RCC 7860 (cell line): ENCODE measurements at regions not wholly inside any gene's neighbourhood (a gene's known extent, or its start where the extent isn't known, plus 50 kb on each side); places are given as distances from the start of the nearest gene placed in this dataset.
A peak's percentile ranks its signal among the peaks of the same experiment; 100 is the strongest.
"Not testable (repeated sequence)": the region's sequence is repeated elsewhere in the genome, so short reads cannot be mapped to it uniquely, and the experiment has no call there.

Source experiments
- DNase-seq: peaks from one replicate; pipeline ENCODE4 v3.0.0-alpha.2; 2015; ENCODE audit warnings: low spot score
- FAIRE-seq: peaks from 2 replicates; lab custom pipeline; 2012; peaks lifted over from hg19 to GRCh38; lab: Jason Lieb, UNC

DNA sequence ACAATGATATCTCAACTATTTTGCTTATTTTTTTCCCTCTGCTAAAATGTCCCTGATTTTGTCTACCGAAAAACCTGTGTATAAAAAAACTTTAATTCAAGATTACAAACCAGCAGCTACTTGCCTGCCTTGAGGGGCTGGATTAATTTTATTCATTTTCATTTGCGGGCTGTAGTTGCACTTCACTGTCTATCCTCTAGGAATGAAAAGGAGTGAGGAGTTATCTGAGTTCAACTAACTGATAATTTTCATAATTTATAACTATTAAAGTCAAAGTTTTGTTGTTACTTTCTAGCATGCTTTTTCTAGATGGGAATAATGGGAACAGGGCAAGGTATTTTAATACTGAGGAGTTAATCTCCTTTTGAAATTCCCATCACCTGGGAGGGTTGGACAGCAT, 50.3 kb upstream of the AGTPBP1 start:
- peak; percentile 12 for FAIRE-seq

GRCh38 chr9:85802978-85803695, 61.4 kb upstream of the AGTPBP1 start:
- DNase-seq, FAIRE-seq: not testable (repeated sequence)

More for the DNA sequence above, 50.3 kb upstream of the AGTPBP1 start:
- DNase-seq: not testable (repeated sequence)

DNA sequence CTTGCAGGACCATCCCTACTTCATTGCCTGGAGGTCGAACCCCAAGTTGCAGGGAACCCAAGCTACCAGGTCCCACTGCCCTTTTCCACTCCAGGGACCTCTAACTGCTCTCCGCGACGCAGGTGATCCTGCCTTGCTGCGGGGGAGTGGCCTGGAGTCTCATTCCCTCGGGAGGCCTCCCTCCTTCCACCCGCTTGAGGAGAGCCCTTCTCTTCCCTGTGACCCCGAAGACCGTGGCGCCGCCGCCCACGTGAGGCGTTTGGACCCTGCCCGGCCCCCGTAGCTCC, 63.0 kb upstream of the AGTPBP1 start:
- not testable (repeated sequence) for DNase-seq, FAIRE-seq

DNA sequence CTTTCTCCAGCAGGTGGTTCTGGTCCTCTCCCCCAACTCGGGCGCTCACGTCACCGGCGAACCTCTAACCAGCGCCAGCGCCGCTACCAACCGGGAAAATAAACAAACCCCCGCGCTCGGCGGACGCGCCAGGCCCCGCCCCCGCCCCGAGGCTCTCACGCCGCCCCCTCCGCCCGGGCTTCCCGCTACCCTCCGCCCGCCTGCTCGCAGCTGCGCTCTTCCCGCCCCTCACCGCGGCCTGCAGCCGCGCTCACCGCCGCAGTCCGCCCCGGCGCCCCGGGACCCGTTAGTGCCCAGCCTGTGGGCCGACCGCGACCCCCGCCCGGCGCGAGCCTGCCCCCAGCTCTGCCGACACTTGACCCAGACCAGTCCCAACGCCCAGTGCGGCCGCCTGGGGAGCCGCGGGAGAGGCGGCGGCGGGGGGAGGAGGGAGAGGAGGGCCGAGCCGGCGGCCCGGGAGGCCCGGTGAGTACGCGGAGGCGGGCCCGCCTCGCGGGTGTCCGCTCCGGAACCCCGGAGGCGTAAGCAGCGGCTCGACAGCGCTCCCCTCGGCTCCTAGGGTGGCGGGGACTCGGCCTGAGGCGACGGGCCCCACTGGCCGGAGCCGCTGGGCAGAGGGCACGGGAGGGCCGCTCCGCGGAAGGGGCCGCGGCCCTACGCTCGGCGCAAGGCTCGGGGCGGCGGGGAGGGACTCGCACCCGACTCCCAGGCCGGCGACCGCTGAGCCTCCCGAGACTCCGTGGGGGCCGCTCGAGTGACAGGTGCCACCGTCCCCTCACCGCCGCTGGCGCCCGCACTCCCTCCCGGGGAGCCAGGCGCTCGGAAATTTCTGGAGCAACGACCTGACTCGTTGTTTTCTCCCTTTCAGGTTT, 63.6 kb upstream of the AGTPBP1 start:
- peak; percentile 11 for DNase-seq
- not testable (repeated sequence) for FAIRE-seq

DNA sequence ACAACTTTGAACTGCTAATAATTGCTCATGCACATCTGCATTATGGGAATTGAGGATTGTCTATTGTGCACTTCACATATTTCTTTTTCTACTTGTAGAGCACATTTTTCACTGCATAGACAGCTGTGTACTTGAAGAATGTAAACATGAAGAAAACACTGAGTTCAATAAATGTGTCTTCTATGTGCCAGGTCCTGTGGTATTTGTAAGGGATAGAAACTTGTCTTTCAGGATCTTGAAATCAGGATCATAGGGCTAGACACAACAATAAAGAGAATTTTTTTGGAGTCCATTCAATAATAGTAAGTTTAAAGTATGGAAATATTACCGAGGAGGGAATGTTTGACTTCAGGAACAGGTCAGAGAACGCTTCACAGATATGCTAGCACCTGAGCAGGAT, 66.6 kb upstream of the AGTPBP1 start:
- FAIRE-seq, DNase-seq: not testable (repeated sequence)

- FAIRE-seq, DNase-seq: not testable (repeated sequence)
Measured at GRCh38 chr9:85813388-85813787, 71.6 kb upstream of the AGTPBP1 start.

GRCh38 chr9:85814800-85815199, 73.0 kb upstream of the AGTPBP1 start:
- not testable (repeated sequence) for FAIRE-seq, DNase-seq

GRCh38 chr9:85818971-85819370, 77.2 kb upstream of the AGTPBP1 start:
- peak; percentile 33 for DNase-seq

GRCh38 chr9:85820598-85820997, 78.8 kb upstream of the AGTPBP1 start:
- not testable (repeated sequence) for DNase-seq, FAIRE-seq

More at GRCh38 chr9:85818971-85819370, 77.2 kb upstream of the AGTPBP1 start:
- peak; percentile 94 for FAIRE-seq

DNA sequence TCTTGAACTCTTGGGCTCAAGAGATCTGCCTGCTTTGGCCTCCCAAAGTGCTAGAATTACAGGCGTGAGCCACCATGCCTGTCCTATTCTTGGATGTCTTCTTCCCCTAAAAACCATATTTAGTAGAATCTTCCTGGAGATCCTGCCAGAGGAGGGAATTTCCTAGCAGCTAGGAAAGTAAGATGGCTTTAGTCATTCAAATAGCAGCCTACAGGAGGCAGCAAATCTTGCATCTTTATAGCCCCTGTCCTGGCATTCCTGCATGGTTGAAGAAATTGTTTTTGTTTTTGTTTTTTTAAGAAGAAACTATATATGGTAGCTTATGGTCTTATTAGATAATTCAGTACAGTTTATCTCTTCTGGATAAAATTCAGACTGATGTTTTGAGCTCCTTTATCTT, 83.2 kb upstream of the AGTPBP1 start:
- FAIRE-seq, DNase-seq: not testable (repeated sequence)

DNA sequence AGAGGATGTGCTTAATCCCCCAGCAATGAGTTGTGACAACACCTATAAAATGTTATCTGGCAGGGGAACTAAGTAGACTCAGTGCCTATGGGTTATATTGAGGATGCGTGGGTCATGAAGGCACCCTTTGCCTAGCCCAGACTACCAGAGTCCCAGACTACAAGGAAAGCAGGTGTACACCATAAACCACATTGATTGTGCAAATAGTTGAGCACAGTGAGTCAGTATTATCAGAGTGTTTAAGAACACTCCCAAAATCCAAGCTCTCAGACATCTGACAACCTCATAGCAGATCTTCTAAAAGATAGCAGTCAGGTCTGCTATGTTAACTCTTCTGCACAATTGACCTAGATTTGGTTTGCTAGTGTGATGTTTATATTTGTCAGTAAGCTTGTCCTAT, 92.8 kb upstream of the AGTPBP1 start:
- not testable (repeated sequence) for DNase-seq, FAIRE-seq

DNA sequence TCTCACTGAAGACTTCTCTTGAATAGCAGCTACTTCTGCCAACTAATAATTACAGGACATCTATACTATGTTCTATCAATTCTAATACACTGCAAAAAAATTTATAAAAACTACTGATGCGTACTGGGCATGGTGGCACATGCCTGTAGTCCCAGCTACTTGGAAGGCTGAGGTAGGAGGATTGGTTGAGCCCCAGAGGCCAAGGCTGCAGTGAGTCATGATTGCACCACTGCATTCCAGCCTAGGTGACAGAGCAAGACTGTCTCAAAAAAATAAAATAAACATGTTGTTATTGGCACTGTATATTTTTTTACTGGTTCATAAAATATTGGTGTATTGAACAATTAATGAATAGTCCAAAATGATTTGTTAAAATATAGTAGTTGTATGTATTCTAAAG, 97.0 kb upstream of the NAA35 start:
- not testable (repeated sequence) for DNase-seq
- FAIRE-seq: peak; percentile 53

DNA sequence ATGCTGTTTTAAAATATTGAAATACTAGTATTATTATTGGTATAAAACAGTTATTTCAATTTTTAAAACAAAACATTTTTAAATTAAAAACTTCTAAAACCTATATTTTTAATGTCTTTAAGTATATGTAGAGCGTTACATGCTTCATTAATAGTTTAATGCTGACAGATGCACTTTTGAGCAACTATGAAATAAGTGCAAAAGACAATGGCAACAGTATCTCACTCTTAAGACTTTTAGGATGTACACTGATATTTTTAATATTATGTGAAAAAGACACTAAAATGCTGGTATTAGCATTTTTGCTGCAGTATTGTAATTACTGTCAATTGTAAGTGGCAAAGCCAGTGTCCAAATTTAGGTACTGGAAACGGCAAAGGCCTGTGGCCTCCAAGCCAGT, 93.2 kb upstream of the NAA35 start:
- not testable (repeated sequence) for FAIRE-seq, DNase-seq

DNA sequence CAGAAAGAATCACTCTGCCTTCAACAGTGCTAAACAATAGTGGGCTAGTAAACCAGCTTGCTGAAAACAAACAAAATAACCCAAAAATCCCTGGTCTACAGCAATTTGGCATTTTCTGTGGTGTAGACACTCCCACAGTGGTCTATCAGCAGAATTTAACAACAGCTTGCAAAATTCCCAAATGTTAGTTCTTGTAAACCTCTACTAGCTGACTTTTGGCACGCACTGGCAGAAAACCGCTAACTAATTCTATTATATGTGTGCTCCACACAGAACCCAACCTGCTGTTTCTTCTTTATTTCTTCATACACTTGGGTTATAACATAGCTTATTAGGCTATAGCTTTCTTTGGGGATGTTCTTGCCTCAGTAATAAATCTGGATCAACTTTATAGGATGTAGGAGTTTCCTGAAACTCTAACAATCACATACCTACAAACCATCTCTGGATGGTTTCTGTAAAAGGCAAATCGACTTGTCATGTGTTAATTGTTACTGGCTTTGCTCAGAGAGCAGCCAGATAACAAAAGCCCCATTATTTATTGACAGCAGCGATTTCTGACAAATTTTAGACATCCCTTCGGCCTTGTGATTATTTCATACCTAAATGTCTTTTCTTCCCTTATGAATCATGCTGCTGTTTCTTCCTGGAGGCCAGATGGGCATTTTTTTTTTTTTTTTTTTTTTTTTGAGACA, 82.7 kb upstream of the NAA35 start:
- no peak for FAIRE-seq
- DNase-seq: no peak

DNA sequence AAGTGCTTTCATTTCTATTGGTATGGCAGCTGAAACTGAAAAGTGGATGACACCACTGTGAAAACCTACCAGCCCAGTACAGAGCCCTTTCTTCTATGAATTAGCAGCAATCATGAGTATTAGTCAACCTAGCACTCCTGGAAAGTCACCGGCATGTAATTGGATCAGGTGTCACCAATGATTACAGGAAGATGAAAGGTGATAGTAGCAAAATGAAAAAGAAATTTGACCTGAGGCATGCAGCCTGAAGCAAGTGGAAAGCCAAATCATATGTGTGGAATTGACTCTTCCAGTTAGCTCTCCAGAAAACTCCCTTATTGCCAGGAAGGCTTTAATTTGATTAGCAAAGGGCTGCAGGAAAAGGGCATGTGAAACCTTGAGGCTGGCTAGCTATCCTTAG, 81.2 kb upstream of the NAA35 start:
- no peak for FAIRE-seq
- DNase-seq: no peak

- DNase-seq, FAIRE-seq: not testable (repeated sequence)
Measured at GRCh38 chr9:85861882-85862281, 79.1 kb upstream of the NAA35 start.

- FAIRE-seq: no peak
- no peak for DNase-seq
Measured at GRCh38 chr9:85863875-85864274, 77.1 kb upstream of the NAA35 start.

DNA sequence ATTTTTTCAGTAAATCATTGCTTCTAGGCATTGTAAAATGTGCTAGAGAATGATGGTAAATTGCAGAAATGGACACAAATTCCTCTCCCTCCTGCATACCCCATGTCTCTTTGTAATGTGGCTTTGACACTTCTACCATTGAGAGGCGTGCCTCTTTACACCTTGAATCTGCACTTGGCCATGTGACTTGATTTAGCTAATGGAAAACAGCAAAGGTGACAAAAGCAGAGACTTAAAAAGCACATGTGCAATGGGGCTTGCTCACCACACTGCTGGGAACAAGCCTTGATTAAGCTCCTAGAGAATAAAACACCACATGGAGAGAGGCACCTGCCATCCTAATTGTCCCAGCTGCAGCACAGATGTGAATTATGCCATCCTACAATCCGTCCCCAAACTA, 69.9 kb upstream of the NAA35 start:
- FAIRE-seq (no peak), DNase-seq (no peak)

DNA sequence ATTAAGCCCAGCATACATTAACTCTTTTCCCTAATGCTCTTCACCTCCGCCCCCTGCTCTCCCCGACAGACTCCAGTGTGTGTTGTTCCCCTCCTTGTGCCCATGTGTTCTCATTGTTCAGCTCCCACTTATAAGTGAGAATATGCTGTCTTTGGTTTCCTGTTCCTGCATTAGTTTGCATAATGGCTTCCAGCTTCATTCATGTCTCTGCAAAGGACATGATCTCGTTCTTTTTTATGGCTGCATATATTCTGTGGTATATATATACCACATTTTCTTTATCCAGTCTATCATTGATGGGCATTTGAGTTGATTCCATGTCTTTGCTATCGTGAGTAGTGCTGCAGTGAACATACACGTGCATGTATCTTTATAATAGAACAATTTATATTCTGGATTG, 69.3 kb upstream of the NAA35 start:
- not testable (repeated sequence) for DNase-seq, FAIRE-seq

GRCh38 chr9:85872463-85872862, 68.5 kb upstream of the NAA35 start:
- DNase-seq (no peak), FAIRE-seq (no peak)

GRCh38 chr9:85876628-85877027, 64.3 kb upstream of the NAA35 start:
- FAIRE-seq (no peak), DNase-seq (no peak)
